ENCODE measurements at regions not wholly inside any gene's neighbourhood (a gene's known extent, or its start where the extent isn't known, plus 50 kb on each side); places are given as distances from the start of the nearest gene placed in this dataset.

DNA sequence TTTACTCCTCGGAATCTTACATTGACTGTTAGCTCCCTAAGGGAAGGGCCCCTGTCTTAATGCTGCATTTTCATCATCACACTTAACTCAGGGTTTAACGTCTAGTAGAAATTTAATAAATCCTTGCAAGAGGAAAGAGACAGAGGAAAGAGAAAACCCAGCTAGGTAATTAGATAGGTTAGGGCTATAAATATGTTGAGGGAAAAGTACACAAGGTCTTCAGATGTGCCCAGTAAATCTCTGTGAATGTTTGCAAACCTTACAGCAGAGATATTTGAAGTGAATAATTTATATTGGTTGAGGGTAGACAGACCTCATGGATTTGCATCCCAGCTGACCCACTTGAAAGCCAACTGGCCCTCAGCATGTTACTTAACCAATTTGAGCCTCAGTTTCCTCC lies 315.5 kb upstream of the NPVF start:
- Histone ChIP-seq H2AFZ (ENCODE audit: low read depth, low read length, poor library complexity, severe bottlenecking) (no peak overlapping the region), H3K9ac (ENCODE audit: low read length) (no peak overlapping the region), H3K9me3 (ENCODE audit: control insufficient read depth in 1 of 2, insufficient read depth in 1 of 2, low read depth in 1 of 2, low read length in 2 of 2) (no peaks in the 10 kb centered on the region), H3K4me1 (ENCODE audit: control insufficient read depth in 1 of 2, insufficient read depth in 2 of 2, low read length in 2 of 2) (no peaks in the 10 kb centered on the region), H4K20me1 (ENCODE audit: insufficient read depth) (no peaks in the 10 kb centered on the region), H3K9me2 (ENCODE audit: insufficient read depth) (no peaks in the 10 kb centered on the region), H3K4me3 (replicated peaks in 1 of 2; ENCODE audit: low read depth in 1 of 2, low read length in 2 of 2) (no peak overlapping the region), H3K36me3 (ENCODE audit: control insufficient read depth in 1 of 2, insufficient read depth in 2 of 2, low read length in 2 of 2) (no peaks in the 10 kb centered on the region), H3K27me3 (ENCODE audit: insufficient read depth, low read length) (peaks cover 54% of the 10 kb centered on the region), H3K79me2 (ENCODE audit: insufficient read depth, low read length) (no peaks in the 10 kb centered on the region), H3K27ac (ENCODE audit: low read depth, low read length) (no peak overlapping the region), H3K4me2 (ENCODE audit: low read length) (no peak overlapping the region)
- intact Hi-C loops (cut with micrococcal nuclease) = no loop called here
- DNase-seq (ENCODE audit: low read depth, low spot score) = no peak
- ChIA-PET RAD21 (ENCODE audit: low non-redundant PET in 1 of 2, low total read pairs in 2 of 2, uncharacterized antibody in 2 of 2, unreplicated experiment in 2 of 2) (no interaction called here), CTCF (interaction anchor here (1.1 kb wide), 1 partner anchor 25 kb away, joined by 3 read pairs; no protein-coding TSS in a partner anchor), POLR2A (no interaction called here)
- TF ChIP-seq SRF (IDR thresholded peaks at IDR 0.05; ENCODE audit: low read depth) (no peak), SP1 (IDR thresholded peaks at IDR 0.05; ENCODE audit: low read depth) (no peak), SIN3A (IDR thresholded peaks at IDR 0.05; ENCODE audit: low read depth) (no peak), ELF1 (IDR thresholded peaks at IDR 0.05; ENCODE audit: borderline replicate concordance, low read depth) (no peak), EZH2phosphoT487 (IDR thresholded peaks at IDR 0.05; ENCODE audit: borderline replicate concordance) (no peak)
- TF ChIP-seq, protein P1, sequence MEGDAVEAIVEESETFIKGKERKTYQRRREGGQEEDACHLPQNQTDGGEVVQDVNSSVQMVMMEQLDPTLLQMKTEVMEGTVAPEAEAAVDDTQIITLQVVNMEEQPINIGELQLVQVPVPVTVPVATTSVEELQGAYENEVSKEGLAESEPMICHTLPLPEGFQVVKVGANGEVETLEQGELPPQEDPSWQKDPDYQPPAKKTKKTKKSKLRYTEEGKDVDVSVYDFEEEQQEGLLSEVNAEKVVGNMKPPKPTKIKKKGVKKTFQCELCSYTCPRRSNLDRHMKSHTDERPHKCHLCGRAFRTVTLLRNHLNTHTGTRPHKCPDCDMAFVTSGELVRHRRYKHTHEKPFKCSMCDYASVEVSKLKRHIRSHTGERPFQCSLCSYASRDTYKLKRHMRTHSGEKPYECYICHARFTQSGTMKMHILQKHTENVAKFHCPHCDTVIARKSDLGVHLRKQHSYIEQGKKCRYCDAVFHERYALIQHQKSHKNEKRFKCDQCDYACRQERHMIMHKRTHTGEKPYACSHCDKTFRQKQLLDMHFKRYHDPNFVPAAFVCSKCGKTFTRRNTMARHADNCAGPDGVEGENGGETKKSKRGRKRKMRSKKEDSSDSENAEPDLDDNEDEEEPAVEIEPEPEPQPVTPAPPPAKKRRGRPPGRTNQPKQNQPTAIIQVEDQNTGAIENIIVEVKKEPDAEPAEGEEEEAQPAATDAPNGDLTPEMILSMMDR (IDR thresholded peaks at IDR 0.05 in 2 of 3, conservative IDR thresholded peaks at IDR 0.05 in 1 of 3; ENCODE audit: borderline replicate concordance in 1 of 3, insufficient read depth in 1 of 3, low read depth in 2 of 3, low read length in 2 of 3) = no peak
- no peak for ATAC-seq
- no TSS peak for BruUV-seq (replicated peaks)

DNA sequence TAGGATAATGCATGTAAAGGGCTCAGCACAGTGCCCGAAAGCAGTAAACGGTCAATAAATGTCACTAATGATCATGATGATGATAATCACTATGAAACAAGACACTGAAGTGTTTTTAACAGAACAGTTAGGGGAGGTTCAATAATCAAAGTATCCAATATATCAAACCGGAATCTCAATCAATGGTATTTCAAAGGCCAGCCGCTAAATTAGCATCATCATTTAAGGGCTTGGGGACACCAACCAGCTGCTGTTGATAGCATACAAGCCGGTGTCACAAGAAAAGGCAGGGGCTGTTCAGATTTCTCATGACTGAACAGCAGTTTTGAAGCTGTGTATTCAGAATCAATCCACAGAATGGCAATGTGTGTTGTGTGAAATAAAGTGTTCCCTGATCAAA lies 316.0 kb upstream of the NPVF start:
- no peaks in the 10 kb centered on the region for H4K20me1 ChIP-seq (ENCODE audit: insufficient read depth)
- no peak for ATAC-seq
- H3K4me2 ChIP-seq (ENCODE audit: low read length) = no peak overlapping the region
- no peak overlapping the region for H3K9ac ChIP-seq (ENCODE audit: low read length)
- BruUV-seq (replicated peaks) = no TSS peak
- intact Hi-C loops (cut with micrococcal nuclease) = no loop called here
- no peaks in the 10 kb centered on the region for H3K9me3 ChIP-seq (ENCODE audit: control insufficient read depth in 1 of 2, insufficient read depth in 1 of 2, low read depth in 1 of 2, low read length in 2 of 2)
- ChIA-PET CTCF (interaction anchor here (1.1 kb wide), 1 partner anchor 25 kb away, joined by 3 read pairs; no protein-coding TSS in a partner anchor), RAD21 (ENCODE audit: low non-redundant PET in 1 of 2, low total read pairs in 2 of 2, uncharacterized antibody in 2 of 2, unreplicated experiment in 2 of 2) (no interaction called here), POLR2A (no interaction called here)
- no peak overlapping the region for H3K4me3 ChIP-seq (replicated peaks in 1 of 2; ENCODE audit: low read depth in 1 of 2, low read length in 2 of 2)
- DNase-seq (ENCODE audit: low read depth, low spot score) = no peak
- H2AFZ ChIP-seq (ENCODE audit: low read depth, low read length, poor library complexity, severe bottlenecking) = no peak overlapping the region
- H3K36me3 ChIP-seq (ENCODE audit: control insufficient read depth in 1 of 2, insufficient read depth in 2 of 2, low read length in 2 of 2) = no peaks in the 10 kb centered on the region
- no peaks in the 10 kb centered on the region for H3K4me1 ChIP-seq (ENCODE audit: control insufficient read depth in 1 of 2, insufficient read depth in 2 of 2, low read length in 2 of 2)
- no peaks in the 10 kb centered on the region for H3K9me2 ChIP-seq (ENCODE audit: insufficient read depth)
- H3K27me3 ChIP-seq (ENCODE audit: insufficient read depth, low read length) = peaks cover 56% of the 10 kb centered on the region
- H3K27ac ChIP-seq (ENCODE audit: low read depth, low read length) = no peak overlapping the region
- H3K79me2 ChIP-seq (ENCODE audit: insufficient read depth, low read length) = no peaks in the 10 kb centered on the region
- TF ChIP-seq POLR2A (IDR thresholded peaks at IDR 0.05; ENCODE audit: borderline replicate concordance, extremely low read depth, insufficient read depth, insufficient read length) (no peak), POLR2AphosphoS5 (IDR thresholded peaks at IDR 0.05; ENCODE audit: low read depth, low read length) (no peak), ELF1 (IDR thresholded peaks at IDR 0.05; ENCODE audit: borderline replicate concordance, low read depth) (no peak), TCF7L2 (IDR thresholded peaks at IDR 0.05; ENCODE audit: borderline replicate concordance, extremely low read depth, insufficient read depth, insufficient read length) (no peak), ZNF274 (IDR thresholded peaks at IDR 0.05; ENCODE audit: low read depth, low read length) (no peak), EGR1 (IDR thresholded peaks at IDR 0.05; ENCODE audit: low read depth) (no peak), CEBPB (IDR thresholded peaks at IDR 0.05; ENCODE audit: low read depth) (no peak), FOSL1 (IDR thresholded peaks at IDR 0.05; ENCODE audit: low read depth) (no peak), EZH2phosphoT487 (IDR thresholded peaks at IDR 0.05; ENCODE audit: borderline replicate concordance) (no peak)
- TF ChIP-seq, protein P2, sequence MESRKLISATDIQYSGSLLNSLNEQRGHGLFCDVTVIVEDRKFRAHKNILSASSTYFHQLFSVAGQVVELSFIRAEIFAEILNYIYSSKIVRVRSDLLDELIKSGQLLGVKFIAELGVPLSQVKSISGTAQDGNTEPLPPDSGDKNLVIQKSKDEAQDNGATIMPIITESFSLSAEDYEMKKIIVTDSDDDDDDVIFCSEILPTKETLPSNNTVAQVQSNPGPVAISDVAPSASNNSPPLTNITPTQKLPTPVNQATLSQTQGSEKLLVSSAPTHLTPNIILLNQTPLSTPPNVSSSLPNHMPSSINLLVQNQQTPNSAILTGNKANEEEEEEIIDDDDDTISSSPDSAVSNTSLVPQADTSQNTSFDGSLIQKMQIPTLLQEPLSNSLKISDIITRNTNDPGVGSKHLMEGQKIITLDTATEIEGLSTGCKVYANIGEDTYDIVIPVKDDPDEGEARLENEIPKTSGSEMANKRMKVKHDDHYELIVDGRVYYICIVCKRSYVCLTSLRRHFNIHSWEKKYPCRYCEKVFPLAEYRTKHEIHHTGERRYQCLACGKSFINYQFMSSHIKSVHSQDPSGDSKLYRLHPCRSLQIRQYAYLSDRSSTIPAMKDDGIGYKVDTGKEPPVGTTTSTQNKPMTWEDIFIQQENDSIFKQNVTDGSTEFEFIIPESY (IDR thresholded peaks at IDR 0.05; ENCODE audit: extremely low read depth, insufficient replicate concordance, low read length) = no peak
- TF ChIP-seq, protein P3, sequence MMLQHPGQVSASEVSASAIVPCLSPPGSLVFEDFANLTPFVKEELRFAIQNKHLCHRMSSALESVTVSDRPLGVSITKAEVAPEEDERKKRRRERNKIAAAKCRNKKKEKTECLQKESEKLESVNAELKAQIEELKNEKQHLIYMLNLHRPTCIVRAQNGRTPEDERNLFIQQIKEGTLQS (IDR thresholded peaks at IDR 0.05) = no peak

Data from HCT116 (cell line).